GM21737 (cell line): ENCODE measurements at regions not wholly inside any gene's neighbourhood (a gene's known extent, or its start where the extent isn't known, plus 50 kb on each side); places are given as distances from the start of the nearest gene placed in this dataset.
"Not testable (repeated sequence)": the region's sequence is repeated elsewhere in the genome, so short reads cannot be mapped to it uniquely, and the experiment has no call there.

Experiments used
- ATAC-seq: cut with Tn5 transposase; IDR thresholded peaks from one replicate; pipeline ENCODE4 v1.9.1; 2021; ENCODE audit warnings: mild to moderate bottlenecking, moderate library complexity; ENCODE audit not compliant: unreplicated experiment

- no peak for ATAC-seq
Observed at GRCh38 chr7:118777308-118777707, 552.8 kb downstream of the ANKRD7 start.

- no peak for ATAC-seq
Observed at GRCh38 chr7:118792682-118793081, 568.2 kb downstream of the ANKRD7 start.

DNA sequence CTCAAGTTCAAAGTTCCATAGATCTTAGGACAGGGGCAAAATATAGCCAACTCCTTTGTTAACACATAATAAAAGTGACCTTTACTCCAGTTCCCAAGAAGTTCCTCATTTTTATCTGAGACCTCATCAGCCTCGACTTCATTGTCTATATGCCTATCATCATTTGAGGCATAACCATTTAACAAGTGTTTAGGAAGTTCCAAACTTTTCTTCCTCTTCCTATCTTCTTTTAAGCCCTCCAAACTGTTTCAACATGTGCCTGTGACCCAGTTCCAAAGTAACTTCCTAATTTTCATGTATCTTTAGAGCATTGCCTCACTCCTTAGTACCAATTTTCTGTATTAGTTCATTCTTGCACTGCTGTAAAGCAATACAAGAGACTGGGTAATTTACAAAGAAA is 569.1 kb downstream of the ANKRD7 start:
- no peak for ATAC-seq

DNA sequence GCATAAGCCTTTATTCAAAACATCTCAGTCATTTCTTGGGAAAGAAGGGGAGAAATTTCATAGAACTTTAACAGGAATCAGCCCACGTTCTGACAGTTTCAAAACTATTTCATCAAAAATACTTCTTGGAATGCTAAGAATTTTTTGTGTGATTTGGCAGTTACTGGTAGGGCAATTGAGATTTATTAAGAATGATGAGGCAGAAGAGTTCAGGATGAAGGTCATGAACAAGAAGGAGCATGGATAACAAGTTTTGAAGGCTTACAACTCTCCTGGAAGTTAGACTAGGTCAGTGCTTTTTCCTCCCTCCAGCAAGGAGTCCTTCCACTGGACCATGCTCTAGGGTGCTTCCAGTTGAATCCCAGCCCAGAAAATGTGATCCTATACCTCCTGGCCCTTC is 569.9 kb downstream of the ANKRD7 start:
- ATAC-seq = no peak

DNA sequence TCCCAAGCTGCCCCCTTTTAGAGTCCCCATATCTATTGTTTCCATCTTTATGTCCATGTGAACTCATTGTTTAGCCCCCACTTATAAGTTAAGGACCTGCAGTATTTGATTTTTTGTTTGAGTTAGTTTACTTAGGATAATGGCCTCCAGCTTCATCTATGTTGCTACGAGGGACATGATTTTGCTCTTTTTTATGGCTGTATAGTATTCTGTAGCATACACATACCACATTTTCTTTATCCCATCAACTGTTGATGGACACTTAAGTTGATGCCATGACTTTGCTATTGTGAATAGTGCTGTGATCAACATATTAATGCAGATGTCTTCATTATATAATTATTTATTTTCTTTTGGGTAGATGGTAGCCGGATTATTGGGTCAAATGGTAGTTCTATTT is 576.9 kb downstream of the ANKRD7 start:
- no peak for ATAC-seq

- ATAC-seq = no peak
Observed at GRCh38 chr7:118802726-118803125, 578.2 kb downstream of the ANKRD7 start.

DNA sequence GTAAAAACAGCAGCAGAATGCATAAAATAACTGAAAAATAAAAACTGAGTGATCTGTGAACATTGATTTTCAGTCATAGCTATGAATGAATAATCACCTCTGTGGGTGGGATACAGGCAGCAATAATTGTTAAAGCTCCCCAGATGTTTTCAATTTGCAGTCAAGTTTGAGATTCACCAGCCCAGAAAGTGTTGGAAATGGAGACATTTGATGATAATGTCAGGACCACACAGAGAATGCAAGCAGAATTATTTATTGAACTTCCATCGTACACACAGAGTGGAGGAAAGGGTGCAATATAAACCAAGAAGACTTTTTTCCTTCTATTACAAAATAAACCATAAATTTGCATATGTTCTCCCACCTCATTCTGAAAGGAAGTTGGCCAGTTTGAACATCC is 601.7 kb downstream of the ANKRD7 start:
- ATAC-seq = no peak

DNA sequence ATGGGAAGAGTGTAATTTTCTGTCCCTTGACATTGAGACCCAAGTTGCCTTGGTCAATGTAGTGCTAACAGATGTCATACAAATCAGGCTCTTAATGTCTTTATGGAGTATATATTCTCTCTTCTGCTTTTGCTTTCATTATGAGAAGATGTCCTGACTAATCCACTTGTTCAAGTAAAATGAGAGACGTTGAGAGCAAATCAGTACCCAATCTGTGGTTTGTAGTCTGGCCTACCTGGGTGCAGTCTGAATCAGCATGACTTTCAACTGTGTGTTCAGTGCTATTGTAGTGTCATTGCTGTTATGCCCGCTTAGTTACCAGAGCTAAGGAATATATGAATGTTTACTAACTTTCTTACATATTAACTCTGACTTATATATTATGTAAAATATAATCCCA is 612.4 kb downstream of the ANKRD7 start:
- ATAC-seq = peak; percentile 98

GRCh38 chr7:118839515-118839914 is 615.0 kb downstream of the ANKRD7 start:
- ATAC-seq = no peak

DNA sequence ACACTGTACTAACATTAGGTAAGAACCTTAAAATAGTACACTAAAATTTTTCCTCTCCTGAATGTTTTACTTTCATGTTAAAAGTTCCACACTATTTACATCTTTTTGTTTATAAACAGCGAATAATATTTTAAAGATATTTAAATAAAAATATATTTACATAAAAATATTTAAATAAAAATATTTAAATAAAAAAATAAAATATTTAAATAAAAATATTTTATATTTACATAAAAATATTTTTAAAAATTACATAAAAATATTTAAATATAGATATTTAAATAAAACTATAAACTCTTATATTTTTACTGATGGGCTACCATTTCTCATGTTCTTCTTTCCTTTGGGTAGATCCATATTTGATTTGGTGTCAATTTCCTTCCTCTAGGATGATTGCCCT is 619.0 kb downstream of the ANKRD7 start:
- ATAC-seq = no peak

DNA sequence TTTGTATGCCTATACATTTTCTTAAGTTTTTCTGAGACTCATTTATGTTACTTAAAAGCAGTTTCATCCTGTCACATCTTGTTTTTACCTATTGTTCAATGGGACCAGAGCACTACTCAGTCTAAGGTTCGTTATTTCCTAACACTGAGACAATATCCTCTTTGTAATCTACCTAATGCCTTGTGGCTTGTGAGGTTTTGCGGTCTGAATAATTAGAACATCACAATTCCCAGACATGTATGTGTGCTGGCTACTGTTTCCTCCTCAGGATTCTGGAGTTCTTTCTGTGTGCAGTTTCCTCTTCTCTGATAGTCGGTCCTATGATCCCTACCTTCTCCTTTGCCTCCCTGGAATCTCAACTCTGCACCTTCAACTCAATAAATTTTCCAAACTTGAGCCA is 620.2 kb downstream of the ANKRD7 start:
- ATAC-seq = no peak

DNA sequence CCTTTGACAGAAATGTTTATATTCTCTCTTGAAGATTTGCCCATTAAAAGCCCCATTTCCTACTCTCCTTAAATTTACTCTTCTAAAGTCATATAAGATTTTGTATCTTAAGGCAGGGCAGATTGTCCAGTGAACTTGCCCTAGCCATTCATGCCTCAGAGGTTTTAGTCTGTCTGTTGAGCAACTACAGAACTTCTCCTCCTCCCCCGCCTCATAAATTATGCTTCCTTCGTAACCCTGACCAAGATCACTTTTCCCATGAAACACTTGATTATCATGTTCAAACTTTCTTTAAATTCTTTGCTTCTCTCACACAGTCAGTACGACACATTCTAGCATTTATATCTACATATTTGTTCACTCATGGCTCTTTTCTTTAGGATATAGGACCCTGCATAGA is 621.3 kb downstream of the ANKRD7 start:
- no peak for ATAC-seq

- ATAC-seq = no peak
Observed at GRCh38 chr7:118846977-118847376, 622.5 kb downstream of the ANKRD7 start.

- no peak for ATAC-seq
Observed at GRCh38 chr7:118855290-118855689, 630.8 kb downstream of the ANKRD7 start.

DNA sequence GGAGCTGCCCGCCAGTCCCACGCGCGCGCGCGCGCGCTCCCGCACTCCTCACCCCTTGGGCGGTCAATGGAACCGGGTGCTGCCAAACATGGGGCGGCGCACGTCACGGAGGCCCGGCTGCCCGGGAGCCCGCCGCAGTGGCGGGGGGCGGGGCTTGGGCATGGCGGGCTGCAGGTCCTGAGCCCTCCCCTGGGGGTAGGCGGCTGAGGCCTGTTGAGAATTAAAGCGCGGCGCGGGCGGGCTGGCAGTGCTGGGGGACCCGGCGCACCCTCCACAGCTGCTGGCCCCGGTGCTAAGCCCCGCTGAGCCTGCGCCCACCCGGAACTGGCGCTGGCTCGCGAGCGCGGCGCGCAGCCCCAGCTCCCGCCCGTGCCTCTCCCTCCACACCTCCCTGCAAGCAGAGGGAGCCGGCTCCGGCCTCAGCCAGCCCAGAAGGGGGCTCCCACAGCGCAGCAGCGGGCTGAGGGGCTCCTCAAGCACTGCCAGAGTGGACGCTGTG is 634.2 kb downstream of the ANKRD7 start:
- ATAC-seq = no peak

- no peak for ATAC-seq
Observed at GRCh38 chr7:118861581-118861980, 637.1 kb downstream of the ANKRD7 start.

- no peak for ATAC-seq
Observed at GRCh38 chr7:118862740-118863139, 638.2 kb downstream of the ANKRD7 start.

- no peak for ATAC-seq
Observed at GRCh38 chr7:118863966-118864365, 639.5 kb downstream of the ANKRD7 start.

- ATAC-seq = no peak
Observed at GRCh38 chr7:118867860-118868259, 643.4 kb downstream of the ANKRD7 start.

DNA sequence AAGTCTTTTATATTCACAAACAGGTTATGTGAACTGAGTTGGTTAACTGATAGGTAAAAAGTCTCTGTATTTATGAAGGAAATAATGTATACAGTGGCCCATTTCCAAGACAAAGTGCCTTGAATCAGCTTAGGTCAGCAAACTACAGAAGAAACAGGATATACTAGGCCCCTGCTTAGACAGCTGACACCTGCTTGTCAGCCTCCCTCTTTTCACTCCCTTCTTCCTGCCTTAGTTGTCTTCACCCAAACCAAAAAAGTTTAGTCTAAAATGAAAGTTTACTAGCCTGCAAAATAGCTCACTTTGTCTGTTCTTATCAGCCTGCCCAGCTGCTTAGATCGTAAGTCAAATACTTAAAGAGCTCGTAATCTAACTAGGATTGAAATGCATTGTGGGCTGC is 644.6 kb downstream of the ANKRD7 start:
- ATAC-seq = not testable (repeated sequence)

DNA sequence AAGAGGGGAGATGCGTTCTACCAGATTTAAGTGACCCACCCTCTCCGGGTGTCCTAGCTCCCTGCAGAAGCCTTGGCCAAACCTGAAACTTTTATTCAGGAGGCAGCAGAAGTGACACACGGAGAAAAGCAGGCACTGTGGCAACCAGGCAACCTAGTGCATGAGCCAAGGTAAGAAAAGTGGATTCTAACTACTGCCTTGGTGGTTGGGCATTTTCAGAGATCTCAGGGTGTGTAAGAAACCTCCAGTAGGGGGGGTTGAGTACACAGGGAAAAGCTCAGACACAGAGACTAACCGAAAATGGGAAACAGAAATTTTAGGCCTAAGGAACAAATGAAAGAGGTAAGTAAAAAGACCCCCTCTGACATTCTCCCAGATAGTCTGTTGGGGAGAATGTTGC is 645.7 kb downstream of the ANKRD7 start:
- no peak for ATAC-seq

DNA sequence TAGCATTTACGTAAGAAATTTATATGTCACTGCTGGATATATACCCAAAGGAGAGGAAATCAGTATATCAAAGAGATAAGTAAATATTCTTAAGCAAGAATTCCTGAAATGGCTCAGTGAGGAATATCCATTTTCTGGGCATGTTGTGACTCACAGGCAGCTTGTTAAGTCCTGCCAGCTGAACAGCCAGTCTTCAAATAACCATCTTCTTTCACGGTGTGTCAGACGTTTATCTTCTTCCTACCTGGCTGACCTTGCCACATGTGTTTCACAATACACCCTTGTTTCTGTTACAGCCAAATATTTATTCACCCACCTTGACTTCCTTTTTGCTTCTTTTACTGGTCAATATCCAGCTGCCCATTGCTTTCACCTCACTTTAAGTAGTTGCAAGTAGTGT is 648.1 kb downstream of the ANKRD7 start:
- no peak for ATAC-seq

GRCh38 chr7:118877187-118877586 is 652.7 kb downstream of the ANKRD7 start:
- ATAC-seq = no peak

DNA sequence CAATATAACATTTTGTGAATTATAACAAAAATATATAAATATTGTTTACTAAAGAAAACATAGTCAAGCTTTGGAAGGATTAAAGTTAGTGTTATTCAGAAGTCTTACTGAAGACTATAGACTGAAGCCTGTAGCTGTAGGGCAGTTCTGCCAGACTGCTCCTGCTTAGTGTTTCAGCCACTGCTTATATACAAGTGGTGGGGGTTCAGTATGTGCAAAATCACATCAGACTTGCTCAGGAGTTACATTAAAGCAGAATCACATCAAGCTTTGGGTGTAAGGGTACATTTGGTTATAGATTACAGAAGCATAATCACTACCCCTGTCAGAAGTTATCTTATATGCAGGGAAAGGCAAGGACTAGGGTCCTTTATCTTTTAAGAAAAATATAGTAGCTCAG is 653.8 kb downstream of the ANKRD7 start:
- no peak for ATAC-seq
